GM18909 (cell line): ENCODE measurements at regions not wholly inside any gene's neighbourhood (a gene's known extent, or its start where the extent isn't known, plus 50 kb on each side); places are given as distances from the start of the nearest gene placed in this dataset.

Source experiments
- ATAC-seq: cut with Tn5 transposase; IDR thresholded peaks from one replicate; pipeline ENCODE4 v1.9.1; 2021; ENCODE audit warnings: mild to moderate bottlenecking; ENCODE audit not compliant: unreplicated experiment, poor library complexity

DNA sequence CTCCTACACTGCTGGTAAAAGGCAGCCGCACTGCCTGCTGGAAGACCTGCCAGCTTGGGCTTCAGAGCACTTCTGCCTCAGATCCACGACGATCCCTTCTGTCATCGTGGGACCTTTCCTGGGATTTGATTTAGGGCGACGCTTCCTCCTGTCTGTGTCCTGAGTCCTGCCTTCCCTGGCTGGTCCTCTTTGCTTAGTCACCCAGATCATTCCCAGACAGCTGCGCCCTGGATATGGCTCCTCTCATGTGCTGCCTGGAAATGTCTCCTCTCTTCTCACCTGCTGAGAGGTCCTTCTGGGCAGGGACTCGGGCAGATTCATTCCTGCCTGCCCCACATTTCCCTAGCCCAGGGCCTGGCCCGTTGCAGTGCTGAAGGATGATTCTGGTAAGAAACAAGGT lies 72.4 kb upstream of the POU3F1 start:
- ATAC-seq: no peak

DNA sequence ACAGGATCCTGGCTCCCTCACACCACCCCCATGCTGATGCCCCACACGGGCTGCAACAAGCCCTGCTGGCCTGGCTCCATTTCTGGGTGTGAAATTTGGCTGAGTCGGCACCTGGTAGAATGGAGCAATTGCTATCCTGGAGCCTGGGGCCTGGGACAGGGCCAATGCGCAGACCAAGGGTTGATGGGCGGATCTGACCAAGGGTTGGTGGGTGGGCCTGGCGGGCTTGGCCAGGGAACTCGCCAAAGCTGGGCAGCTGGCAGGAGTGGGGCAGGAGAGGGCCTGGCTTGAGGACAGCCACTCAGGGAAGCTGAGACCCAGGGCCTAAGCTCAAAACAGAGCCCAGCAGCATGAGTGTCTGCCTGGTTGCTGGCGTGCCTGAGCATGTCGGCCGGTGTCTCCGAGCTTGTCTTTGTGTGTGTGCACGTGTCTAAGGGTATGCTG lies 70.9 kb upstream of the POU3F1 start:
- ATAC-seq: no peak

DNA sequence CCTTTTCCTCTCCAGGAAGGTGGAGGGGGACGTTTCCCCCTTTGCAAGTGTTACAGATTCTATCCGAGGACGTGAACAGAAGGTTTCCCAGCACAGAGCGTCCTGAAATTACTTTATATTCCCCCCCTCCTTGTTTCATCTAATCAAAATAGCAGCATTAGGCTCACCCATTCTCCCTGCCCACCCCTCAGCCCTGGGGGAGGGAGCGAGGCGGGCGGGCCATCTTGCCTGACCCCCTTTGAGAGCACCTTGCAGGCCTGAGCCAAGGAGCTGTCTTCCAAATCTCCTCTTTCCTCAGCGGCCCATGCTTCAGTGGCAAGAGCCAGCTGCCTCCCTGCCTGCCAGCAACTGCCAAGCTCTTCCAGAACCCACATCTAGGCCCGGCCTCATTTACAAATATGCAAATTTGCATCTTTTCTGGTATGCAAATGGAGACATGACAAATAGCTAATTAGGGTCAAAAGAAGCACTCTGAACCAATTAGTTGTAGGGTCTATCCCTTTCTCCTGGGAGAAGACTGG lies 69.1 kb upstream of the POU3F1 start:
- ATAC-seq: no peak

DNA sequence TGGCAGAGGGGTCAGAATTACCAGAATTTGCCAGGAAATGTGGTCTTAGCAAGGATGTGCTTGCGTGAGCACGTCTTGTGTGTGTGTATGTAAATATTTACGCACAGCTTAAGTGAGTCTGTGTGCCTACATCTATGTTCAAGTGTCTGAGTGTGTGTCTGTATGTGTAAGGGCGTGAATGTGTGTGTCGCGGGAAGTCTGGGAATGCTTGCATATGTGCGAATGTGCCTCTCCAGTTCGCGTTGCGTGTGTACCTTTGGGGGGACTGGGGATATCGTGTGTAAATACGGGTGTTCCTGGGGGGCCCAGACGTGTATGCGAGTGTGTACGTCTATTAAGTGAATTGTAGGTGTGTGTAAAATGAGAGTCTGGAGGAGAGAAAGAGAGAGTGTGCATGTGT lies 68.6 kb upstream of the POU3F1 start:
- ATAC-seq: no peak

DNA sequence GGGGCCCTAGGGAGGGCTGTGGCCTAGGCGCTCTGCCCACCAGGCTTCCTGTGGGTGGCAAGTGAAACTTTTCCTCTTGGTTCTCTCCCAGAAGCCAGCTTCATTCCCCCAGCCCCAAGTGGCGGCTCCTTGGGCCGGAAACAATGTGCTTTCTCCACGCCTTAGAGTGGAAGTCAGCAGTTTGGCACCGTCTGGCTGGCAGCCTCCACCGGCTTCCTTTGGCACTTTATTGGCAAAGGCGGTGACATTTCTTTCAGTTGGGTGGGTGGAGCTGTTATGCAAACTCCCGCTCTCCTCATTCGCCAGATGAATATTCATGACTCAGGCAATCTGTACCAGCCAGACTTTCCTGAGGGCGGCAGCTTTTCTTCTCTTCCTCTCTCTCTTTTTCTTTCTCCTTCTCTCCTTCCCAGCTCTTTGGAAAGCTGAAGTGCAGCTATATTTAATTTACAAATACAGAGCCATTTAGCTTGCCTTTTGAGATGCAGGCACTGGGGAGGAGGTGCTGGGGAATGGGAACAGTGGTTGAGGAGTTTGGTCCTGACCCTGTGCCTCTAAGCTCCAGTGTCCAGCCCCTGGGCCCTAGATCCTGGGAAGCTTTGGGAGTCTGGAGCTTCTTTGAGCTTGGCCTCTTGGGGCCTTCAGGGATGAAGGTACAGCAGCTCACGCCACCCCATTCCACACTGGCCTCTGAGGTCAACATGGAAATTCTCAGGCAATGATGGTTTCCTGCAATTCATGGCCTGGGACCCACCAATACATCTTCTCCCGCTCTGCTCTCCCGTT lies 67.8 kb upstream of the POU3F1 start:
- ATAC-seq: no peak

DNA sequence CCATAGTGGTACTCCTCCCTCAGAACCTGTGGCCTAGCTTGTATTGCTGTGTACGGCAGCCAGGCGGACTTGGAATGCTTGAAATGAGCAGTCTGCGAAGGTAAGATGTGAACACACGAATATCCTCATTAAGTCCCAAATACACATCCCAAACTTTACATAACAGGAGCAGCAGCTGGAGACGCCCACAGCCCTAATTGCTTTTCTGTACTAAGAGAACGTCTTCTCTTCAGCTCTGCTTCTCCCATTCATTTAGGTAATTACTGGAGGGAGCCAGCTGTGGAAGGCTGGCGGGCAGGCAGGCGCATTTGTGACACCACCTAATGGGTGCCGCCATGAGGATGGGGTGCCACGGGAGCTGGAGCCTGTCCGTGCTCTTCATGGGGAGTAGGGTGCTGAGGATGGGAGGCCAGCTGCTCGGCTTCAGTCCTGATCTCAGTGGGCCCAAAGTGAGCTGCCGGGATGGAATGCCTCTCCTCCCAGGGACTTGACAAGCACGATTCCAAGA lies 66.6 kb upstream of the POU3F1 start:
- ATAC-seq: no peak

DNA sequence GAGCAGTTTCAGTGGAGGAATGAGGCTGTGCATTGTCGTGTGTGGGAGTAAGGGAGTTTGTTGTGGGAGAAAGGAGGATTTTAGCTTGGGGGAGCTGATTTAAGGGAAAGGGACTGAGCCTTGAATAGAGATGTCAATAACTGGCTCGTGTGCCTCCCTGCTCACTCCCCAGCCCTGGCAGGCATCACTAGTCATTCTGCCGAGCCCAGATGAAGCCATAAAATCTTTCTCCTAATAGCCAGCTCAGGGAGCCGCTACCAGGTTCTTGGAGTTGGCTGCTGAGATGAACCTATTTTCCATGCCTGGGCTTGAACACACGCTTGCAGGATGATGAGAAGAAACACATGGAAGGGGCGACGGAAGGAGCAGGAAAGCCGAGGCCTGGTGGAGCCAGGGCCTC lies 65.0 kb upstream of the POU3F1 start:
- no peak for ATAC-seq

DNA sequence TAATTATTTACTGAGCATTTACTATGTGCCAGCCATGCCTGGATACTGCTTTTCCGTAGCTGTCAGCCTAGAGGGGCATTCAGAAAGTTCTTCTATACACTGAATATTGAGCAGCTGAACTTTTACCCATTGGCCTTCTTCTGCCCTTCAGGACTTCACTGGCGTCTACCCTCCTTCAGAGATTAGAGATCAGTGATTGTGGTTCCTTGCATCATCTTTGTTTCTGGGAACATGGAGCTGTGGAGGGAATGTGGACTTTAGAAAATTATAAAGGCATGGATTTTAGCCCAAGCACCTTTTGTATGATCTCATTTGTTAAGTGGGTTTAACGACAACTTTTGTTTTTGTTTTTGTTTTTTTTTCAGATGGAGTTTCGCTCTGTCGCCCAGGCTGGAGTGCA lies 58.7 kb upstream of the POU3F1 start:
- no peak for ATAC-seq

DNA sequence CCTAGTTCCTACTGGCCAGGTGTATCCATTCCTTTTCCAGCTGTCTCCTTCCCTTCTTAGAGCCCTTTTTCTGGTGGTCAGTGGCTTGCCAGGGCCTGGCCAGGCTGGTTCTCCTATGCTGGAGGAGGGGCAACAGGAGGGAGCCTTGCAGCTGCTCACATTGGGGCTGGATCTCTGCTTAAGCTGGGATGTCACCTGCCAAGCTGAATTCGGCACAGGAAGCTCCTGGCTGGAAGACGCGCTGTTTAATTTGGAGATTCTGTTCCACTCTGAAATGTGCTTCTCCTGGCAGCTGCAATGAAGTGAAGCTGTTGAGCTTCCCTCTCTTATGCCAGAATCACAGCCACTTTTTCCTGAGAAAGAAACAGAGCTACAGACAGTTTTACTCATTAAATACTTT lies 56.0 kb upstream of the POU3F1 start:
- no peak for ATAC-seq

DNA sequence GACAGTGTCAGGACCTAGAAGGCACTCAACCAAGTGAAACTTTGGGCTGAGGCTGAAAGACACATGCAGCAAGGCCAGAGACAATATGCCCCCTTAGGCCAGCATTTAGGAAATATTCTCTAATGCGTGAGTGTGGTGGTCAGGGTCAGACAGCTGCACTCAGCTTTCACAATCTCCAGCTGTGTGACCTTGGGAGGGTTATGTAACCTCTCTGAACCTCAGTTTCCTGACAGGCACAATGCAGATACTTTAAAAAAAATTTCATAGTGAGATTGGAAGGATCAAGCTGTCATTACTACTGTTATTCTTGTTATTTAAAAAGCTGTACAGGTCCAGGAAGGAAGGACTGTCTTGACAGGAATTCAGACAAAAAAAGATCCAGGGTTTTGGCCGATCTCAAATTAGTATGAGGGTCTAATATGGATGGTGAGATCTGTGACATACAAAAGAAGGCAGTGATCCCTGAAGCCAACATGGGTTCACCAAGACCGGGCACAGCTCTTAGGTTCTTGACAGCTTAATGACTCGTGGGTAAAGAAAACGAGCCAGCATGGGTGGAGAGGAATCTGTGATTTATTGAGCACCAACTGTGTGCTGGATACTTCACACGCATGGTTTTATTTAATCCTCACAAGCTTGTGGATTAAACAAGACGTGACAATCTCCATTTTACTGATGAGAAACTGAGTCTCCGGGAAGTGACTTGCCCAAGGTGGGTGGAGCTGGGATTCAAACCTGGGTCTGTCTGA lies 54.6 kb upstream of the POU3F1 start:
- ATAC-seq: no peak

DNA sequence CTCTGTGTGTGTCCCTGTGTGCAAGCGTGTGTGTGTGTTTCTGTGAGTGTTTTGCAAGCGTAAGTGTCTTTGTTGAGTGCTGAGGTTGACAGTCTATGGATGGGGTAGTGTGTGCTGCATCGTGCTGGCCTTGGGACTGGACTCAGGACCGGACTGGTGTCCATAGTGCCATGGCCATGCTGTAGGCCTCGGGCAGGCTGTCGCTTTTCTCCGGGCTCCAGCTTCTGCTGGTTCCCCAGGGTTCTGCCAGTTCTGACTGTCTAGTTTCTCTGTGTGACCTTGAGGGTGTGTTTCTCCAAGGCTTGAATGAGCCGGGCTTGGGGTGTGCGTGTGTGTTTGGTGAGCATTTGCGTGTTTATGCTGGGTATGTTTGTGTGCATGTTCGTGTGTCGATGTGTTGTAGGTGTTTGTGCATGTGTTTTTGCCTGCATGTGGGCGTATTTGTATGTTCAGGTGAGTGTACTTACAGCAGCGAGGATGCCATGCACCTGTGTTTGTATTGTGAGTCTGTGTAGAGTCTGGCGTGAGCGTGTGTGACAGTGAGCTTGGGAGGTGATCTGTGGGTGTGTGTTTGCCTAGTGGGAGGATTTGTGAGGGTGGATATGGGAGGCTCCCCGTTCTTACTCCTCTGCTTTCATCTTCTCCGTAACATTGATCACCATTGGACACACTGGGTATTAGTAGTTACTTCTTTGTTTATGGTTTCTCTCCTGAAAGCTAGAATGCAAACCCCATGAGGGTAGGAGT lies 51.7 kb upstream of the POU3F1 start:
- ATAC-seq: no peak

DNA sequence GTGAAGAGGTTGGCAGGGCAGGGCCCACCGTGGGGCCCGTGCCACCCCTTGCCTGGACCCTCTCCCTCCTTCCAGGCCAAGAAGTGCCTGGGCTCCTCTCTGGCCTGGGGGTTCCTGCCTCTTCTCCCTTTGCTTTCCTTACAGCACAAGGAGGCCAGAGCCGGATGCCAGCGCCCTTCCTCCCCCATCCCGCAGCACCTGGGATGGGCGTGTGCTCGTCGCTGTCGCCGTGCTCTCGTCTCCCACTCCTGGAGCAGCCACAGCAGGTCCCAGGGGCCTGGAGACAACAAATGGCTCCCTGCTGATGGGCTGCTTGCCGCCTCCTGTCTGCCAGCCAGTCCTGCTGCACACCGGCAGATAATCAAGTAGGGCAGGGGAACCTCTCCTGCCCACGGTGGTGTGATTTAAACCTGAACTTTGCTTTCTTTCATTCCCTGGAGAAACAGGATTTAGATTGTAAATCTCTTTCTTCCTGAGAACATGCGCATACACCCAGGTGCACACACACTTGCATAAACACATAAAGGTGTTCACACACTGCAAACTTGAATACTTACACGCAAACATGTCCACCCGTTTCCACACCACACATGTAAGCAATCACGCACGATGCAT lies 50.8 kb upstream of the POU3F1 start:
- ATAC-seq: no peak
